Panc1 (cell line): ENCODE measurements at regions not wholly inside any gene's neighbourhood (a gene's known extent, or its start where the extent isn't known, plus 50 kb on each side); places are given as distances from the start of the nearest gene placed in this dataset.

Source experiments
- REST ChIP-seq, 2 experiments: IDR thresholded peaks; 2 replicates each; pipeline ENCODE4 v1.6.1; 2011 to 2012; ENCODE audit warnings: low read depth in 2 of 2, control low read depth in 1 of 2, low read length in 1 of 2, mild to moderate bottlenecking in 1 of 2, moderate library complexity in 1 of 2; ENCODE audit not compliant: insufficient read depth in 1 of 2
- SIN3A ChIP-seq: IDR thresholded peaks from 2 replicates; pipeline ENCODE4 v1.6.1; 2012; ENCODE audit warnings: low read depth, mild to moderate bottlenecking, low read length, moderate library complexity, borderline replicate concordance; ENCODE audit not compliant: insufficient read depth
- TF ChIP-seq, protein P1 (sequence below): fragments of 450-650 bp; IDR thresholded peaks from 2 replicates; pipeline ENCODE4 v1.5.1; 2017; ENCODE audit warnings: mild to moderate bottlenecking

DNA sequence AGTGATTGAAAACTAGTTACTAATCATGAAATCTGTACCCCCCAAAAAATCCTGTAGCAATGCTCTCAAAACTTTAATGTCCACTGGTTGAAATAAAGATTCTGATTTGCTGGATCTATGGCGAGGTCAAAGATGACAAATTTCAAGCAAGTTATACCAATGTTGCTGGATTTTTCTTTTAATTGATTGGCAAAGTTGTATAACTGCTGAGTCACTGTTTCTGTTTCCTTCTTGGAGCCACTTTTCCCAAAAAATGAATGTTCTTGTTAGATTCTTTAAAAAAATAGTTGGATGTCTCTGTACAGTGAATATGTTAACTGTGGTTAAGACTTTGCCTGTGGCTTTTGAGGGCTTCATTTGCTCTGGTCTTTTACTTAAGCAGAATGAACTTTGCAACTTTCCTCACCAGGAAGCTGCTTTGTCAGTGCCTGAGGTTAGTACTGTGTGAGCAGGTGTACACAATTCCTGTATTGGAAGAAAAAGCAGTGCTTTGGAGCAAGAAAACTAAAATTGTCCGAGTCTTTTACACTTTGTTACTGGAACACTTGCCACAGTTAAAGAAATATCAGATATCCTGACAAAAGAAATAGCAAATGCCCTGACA lies 1211.9 kb downstream of the MRPL39 start:
- TF ChIP-seq, protein P1, sequence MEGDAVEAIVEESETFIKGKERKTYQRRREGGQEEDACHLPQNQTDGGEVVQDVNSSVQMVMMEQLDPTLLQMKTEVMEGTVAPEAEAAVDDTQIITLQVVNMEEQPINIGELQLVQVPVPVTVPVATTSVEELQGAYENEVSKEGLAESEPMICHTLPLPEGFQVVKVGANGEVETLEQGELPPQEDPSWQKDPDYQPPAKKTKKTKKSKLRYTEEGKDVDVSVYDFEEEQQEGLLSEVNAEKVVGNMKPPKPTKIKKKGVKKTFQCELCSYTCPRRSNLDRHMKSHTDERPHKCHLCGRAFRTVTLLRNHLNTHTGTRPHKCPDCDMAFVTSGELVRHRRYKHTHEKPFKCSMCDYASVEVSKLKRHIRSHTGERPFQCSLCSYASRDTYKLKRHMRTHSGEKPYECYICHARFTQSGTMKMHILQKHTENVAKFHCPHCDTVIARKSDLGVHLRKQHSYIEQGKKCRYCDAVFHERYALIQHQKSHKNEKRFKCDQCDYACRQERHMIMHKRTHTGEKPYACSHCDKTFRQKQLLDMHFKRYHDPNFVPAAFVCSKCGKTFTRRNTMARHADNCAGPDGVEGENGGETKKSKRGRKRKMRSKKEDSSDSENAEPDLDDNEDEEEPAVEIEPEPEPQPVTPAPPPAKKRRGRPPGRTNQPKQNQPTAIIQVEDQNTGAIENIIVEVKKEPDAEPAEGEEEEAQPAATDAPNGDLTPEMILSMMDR = no peak
- no peak for TF ChIP-seq REST (IDR thresholded peaks at IDR 0.05; ENCODE audit: insufficient read depth in 1 of 2, low read depth in 2 of 2, low read length in 1 of 2)
- no peak for TF ChIP-seq SIN3A
